Kidney (tissue), 13 donors: ENCODE measurements at regions not wholly inside any gene's neighbourhood (a gene's known extent, or its start where the extent isn't known, plus 50 kb on each side); places are given as distances from the start of the nearest gene placed in this dataset.

Experiments used
- DNase-seq, 5 donors: peaks; one replicate each; pipeline ENCODE4 v3.0.0-alpha.2; 2013 to 2020
- FAIRE-seq: peaks from 2 replicates; lab custom pipeline; 2012; peaks lifted over from hg19 to GRCh38; lab: Jason Lieb, UNC
- H3K27ac ChIP-seq, 2 donors: one replicate each; pipeline ENCODE4 v1.7.0; 2013; ENCODE audit warnings: low read depth in 2 of 2, low read length in 2 of 2, inconsistent platforms in 1 of 2
- H3K27me3 ChIP-seq: one replicate; pipeline ENCODE4 v1.7.1; 2013; ENCODE audit warnings: low read length, inconsistent platforms; ENCODE audit not compliant: control insufficient read depth, insufficient read depth
- H3K36me3 ChIP-seq, 3 donors: one replicate each; pipeline versions ENCODE4 v1.7.0 to v1.7.1; 2013; ENCODE audit warnings: low read length in 3 of 3, control low read depth in 1 of 3, inconsistent platforms in 1 of 3; ENCODE audit not compliant: insufficient read depth in 3 of 3, control insufficient read depth in 2 of 3
- H3K4me1 ChIP-seq, 3 donors: one replicate each; pipeline versions ENCODE4 v1.7.0 to v1.7.1; 2013; ENCODE audit warnings: low read length in 3 of 3, inconsistent platforms in 1 of 3, low read depth in 1 of 3; ENCODE audit not compliant: control insufficient read depth in 2 of 3, insufficient read depth in 2 of 3
- H3K4me3 ChIP-seq, 3 donors: one replicate each; pipeline versions ENCODE4 v1.7.0 to v1.8.1; 2013; ENCODE audit warnings: low read length in 3 of 3, control low read depth in 1 of 3, inconsistent platforms in 1 of 3
- H3K9ac ChIP-seq, 3 donors: one replicate each; pipeline versions ENCODE4 v1.7.0 to v1.7.1; 2013; ENCODE audit warnings: low read length in 3 of 3, control low read depth in 1 of 3, inconsistent platforms in 1 of 3
- H3K9me3 ChIP-seq, 3 donors: one replicate each; pipeline versions ENCODE4 v1.7.0 to v1.7.1; 2013; ENCODE audit warnings: low read length in 3 of 3, control low read depth in 1 of 3, inconsistent platforms in 1 of 3; ENCODE audit not compliant: control insufficient read depth in 2 of 3, insufficient read depth in 1 of 3
- intact Hi-C: fragments of 100-400 bp; cut with DNase I; formaldehyde crosslinking; loops from one replicate; pipeline ENCODE4 v1.11.1; 2022
- TF ChIP-seq, protein P1 (sequence below): IDR thresholded peaks from 3 replicates; pipeline ENCODE4 v1.5.1; 2012; ENCODE audit warnings: mild to moderate bottlenecking, moderate library complexity, borderline replicate concordance; ENCODE audit not compliant: insufficient read depth; ENCODE audit errors: extremely low read depth
- donor health status: control.
- donor health status: control.
- donor health status: control.
- donor health status: control.
- donor health status: control.
- donor health status: DM: yes; HTN: yes; CAD: no.
- donor health status: Normal renal cell carcinoma (clear cell type).

DNA sequence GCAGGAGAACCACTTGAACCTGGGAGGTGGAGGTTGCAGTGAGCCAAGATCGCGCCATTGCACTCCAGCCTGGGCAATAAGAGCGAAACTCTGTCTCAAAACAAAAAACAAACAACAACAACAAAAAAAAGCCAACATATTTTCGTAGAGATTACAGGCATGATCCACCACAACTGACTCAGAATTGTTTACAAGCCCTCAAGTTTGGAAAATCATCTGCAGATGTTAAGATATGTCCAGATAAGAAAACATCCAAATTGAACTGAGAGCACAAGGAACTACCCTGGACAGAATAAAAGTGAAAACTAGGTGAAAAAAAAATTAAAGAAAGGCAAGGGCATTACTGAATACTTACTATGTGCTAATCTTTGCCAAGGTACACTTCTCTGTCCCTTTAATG is 89.8 kb upstream of the WLS start:
- no peak overlapping the region for H3K27ac ChIP-seq
- H3K4me3 ChIP-seq: no peak overlapping the region
- no peak overlapping the region for H3K9ac ChIP-seq
- no peak for DNase-seq
- TF ChIP-seq, protein P1, sequence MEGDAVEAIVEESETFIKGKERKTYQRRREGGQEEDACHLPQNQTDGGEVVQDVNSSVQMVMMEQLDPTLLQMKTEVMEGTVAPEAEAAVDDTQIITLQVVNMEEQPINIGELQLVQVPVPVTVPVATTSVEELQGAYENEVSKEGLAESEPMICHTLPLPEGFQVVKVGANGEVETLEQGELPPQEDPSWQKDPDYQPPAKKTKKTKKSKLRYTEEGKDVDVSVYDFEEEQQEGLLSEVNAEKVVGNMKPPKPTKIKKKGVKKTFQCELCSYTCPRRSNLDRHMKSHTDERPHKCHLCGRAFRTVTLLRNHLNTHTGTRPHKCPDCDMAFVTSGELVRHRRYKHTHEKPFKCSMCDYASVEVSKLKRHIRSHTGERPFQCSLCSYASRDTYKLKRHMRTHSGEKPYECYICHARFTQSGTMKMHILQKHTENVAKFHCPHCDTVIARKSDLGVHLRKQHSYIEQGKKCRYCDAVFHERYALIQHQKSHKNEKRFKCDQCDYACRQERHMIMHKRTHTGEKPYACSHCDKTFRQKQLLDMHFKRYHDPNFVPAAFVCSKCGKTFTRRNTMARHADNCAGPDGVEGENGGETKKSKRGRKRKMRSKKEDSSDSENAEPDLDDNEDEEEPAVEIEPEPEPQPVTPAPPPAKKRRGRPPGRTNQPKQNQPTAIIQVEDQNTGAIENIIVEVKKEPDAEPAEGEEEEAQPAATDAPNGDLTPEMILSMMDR: no peak
- H3K4me1 ChIP-seq: no peaks in the 10 kb centered on the region
- no peaks in the 10 kb centered on the region for H3K27me3 ChIP-seq
- intact Hi-C loops: loop anchor here (5.0 kb wide), 1 partner anchor 205 kb away; no protein-coding TSS in a partner anchor
- H3K36me3 ChIP-seq: no peaks in the 10 kb centered on the region
- FAIRE-seq: no peak
- no peaks in the 10 kb centered on the region for H3K9me3 ChIP-seq

- Histone ChIP-seq H3K9me3 (no peaks in the 10 kb centered on the region), H3K27me3 (no peaks in the 10 kb centered on the region), H3K27ac (no peak overlapping the region), H3K4me1 (no peaks in the 10 kb centered on the region), H3K4me3 (no peak overlapping the region), H3K9ac (no peak overlapping the region), H3K36me3 (no peaks in the 10 kb centered on the region)
- DNase-seq (peak; percentile 62 to 86 (median 76)), FAIRE-seq (peak; percentile 79)
- TF ChIP-seq, protein P1: peak; percentile 69
- intact Hi-C loops: loop anchor here (5.0 kb wide), 1 partner anchor 204 kb away; no protein-coding TSS in a partner anchor
Observed at GRCh38 chr1:68321084-68321685, 88.9 kb upstream of the WLS start.

- no peaks in the 10 kb centered on the region for H3K4me1 ChIP-seq
- no peak overlapping the region for H3K27ac ChIP-seq
- TF ChIP-seq, protein P1: no peak
- no peak overlapping the region for H3K4me3 ChIP-seq
- H3K36me3 ChIP-seq: no peaks in the 10 kb centered on the region
- FAIRE-seq (no peak), DNase-seq (no peak)
- H3K27me3 ChIP-seq: no peaks in the 10 kb centered on the region
- H3K9ac ChIP-seq: no peak overlapping the region
- intact Hi-C loops: loop anchor here (5.0 kb wide), 1 partner anchor 203 kb away; no protein-coding TSS in a partner anchor
- no peaks in the 10 kb centered on the region for H3K9me3 ChIP-seq
Observed at GRCh38 chr1:68320349-68320748, 88.0 kb upstream of the WLS start.
